ENCODE measurements at regions not wholly inside any gene's neighbourhood (a gene's known extent, or its start where the extent isn't known, plus 50 kb on each side); places are given as distances from the start of the nearest gene placed in this dataset.

DNA sequence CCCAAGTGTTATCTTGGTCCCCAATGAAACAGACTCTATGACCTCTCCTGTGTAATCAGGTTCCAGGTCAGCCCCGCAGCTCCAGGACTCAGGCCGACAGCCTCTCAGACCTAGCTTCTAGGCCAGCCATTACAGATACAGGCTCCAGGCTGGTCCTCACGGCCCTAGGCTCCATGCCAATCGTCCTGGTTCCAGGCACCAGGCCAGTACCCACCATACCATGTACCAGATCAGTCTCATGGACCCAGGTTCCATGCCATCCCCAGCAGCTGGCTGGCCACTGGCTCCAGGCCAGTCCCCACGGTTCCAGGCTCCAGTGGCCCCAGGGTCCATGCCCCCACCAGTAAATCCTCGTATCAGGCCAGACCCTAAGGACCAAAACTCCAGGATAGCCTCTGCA, 1326.6 kb upstream of the C9orf72 start:
- Mint-ChIP-seq H3K27ac (no peak overlapping the region), H3K27me3 (no peaks in the 10 kb centered on the region), H3K9me3 (peaks cover 16% of the 10 kb centered on the region), H3K4me3 (no peak overlapping the region), H3K36me3 (ENCODE audit: low read depth) (no peaks in the 10 kb centered on the region), H3K4me1 (ENCODE audit: low read depth) (no peaks in the 10 kb centered on the region)
- no peak for DNase-seq

- no peak overlapping the region for H3K27ac Mint-ChIP-seq
- H3K27me3 Mint-ChIP-seq = no peaks in the 10 kb centered on the region
- DNase-seq = no peak
- H3K36me3 Mint-ChIP-seq (ENCODE audit: low read depth) = no peaks in the 10 kb centered on the region
- peaks cover 16% of the 10 kb centered on the region for H3K9me3 Mint-ChIP-seq
- no peaks in the 10 kb centered on the region for H3K4me1 Mint-ChIP-seq (ENCODE audit: low read depth)
- H3K4me3 Mint-ChIP-seq = no peak overlapping the region
Observed at GRCh38 chr9:28900406-28900805, 1327.1 kb upstream of the C9orf72 start.

- Mint-ChIP-seq H3K36me3 (ENCODE audit: low read depth) (no peaks in the 10 kb centered on the region), H3K4me3 (no peak overlapping the region), H3K9me3 (no peaks in the 10 kb centered on the region), H3K27ac (no peak overlapping the region), H3K27me3 (no peaks in the 10 kb centered on the region), H3K4me1 (ENCODE audit: low read depth) (no peaks in the 10 kb centered on the region)
- no peak for DNase-seq
Observed at GRCh38 chr9:28909526-28909925, 1336.2 kb upstream of the C9orf72 start.

GRCh38 chr9:28912621-28913020, 1339.3 kb upstream of the C9orf72 start:
- H3K36me3 Mint-ChIP-seq (ENCODE audit: low read depth) = no peaks in the 10 kb centered on the region

DNA sequence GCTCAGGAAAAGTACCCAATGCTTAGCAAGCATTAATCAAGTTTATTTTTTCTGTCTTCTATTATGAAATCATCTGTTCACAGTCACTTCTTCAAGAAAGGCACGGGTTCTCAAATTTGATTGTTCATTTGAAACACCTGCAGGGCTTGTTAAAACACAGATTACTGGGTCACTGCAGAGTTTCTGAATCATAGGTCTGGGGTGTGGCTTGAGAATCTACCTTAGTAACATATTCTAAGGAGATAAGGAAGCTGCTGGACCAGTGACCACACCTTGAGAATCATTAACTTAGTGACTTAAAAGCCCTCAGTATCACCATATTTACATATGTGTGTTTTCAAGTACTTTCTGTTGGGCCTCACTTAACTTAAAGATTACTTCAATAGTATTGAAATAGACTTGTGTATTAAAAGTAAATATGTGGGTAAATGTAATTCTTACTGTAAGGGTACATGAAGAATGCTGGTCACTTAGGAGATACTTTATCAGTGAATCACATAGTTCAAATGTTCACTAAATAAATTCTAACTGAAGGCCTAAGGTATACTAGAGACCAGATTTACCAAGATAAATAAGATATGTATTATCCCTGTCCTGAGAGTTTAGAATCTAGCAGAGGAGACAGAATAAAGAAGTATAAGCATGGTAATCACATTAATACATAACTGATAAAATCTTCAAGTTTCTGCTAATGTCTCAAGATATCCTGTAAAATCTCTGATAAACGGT, 1342.1 kb upstream of the C9orf72 start:
- Mint-ChIP-seq H3K27ac (no peak overlapping the region), H3K9me3 (peaks cover 3% of the 10 kb centered on the region), H3K4me3 (no peak overlapping the region), H3K36me3 (ENCODE audit: low read depth) (no peaks in the 10 kb centered on the region), H3K27me3 (no peaks in the 10 kb centered on the region), H3K4me1 (ENCODE audit: low read depth) (no peaks in the 10 kb centered on the region)
- no peak for DNase-seq

More at GRCh38 chr9:28912621-28913020, 1339.3 kb upstream of the C9orf72 start:
- no peaks in the 10 kb centered on the region for H3K4me1 Mint-ChIP-seq (ENCODE audit: low read depth)
- no peak overlapping the region for H3K4me3 Mint-ChIP-seq
- DNase-seq = no peak
- H3K27ac Mint-ChIP-seq = no peak overlapping the region
- H3K27me3 Mint-ChIP-seq = no peaks in the 10 kb centered on the region
- no peaks in the 10 kb centered on the region for H3K9me3 Mint-ChIP-seq

DNA sequence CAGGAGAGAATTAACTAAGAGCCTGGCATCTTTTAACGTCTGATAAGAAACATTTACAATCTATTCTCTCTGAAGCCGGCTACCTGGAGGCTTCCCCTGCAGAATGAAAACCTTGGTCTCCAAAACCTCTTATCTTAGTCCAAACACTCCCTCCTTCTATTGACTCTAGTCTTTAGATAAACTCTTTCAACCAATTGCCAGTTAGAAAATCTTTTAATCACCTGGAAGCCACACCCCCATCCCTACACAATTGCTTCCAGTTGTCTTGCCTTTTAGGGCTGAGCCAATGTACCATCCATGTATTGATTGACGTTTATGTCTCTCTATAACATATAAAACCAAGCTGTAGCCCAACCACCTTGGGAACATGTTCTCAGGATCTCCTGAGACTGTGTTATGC, 1343.1 kb upstream of the C9orf72 start:
- H3K27me3 Mint-ChIP-seq = no peaks in the 10 kb centered on the region
- no peaks in the 10 kb centered on the region for H3K36me3 Mint-ChIP-seq (ENCODE audit: low read depth)
- no peak overlapping the region for H3K27ac Mint-ChIP-seq
- no peak for DNase-seq
- no peaks in the 10 kb centered on the region for H3K4me1 Mint-ChIP-seq (ENCODE audit: low read depth)
- H3K4me3 Mint-ChIP-seq = no peak overlapping the region
- peaks cover 3% of the 10 kb centered on the region for H3K9me3 Mint-ChIP-seq

- H3K27ac Mint-ChIP-seq = no peak overlapping the region
- no peak overlapping the region for H3K4me3 Mint-ChIP-seq
- no peaks in the 10 kb centered on the region for H3K36me3 Mint-ChIP-seq (ENCODE audit: low read depth)
- H3K27me3 Mint-ChIP-seq = no peaks in the 10 kb centered on the region
- H3K4me1 Mint-ChIP-seq (ENCODE audit: low read depth) = no peaks in the 10 kb centered on the region
- no peak for DNase-seq
- H3K9me3 Mint-ChIP-seq = peaks cover 3% of the 10 kb centered on the region
Observed at GRCh38 chr9:28921857-28922500, 1348.7 kb upstream of the C9orf72 start.

GRCh38 chr9:28922891-28923290, 1349.6 kb upstream of the C9orf72 start:
- H3K4me3 Mint-ChIP-seq = no peak overlapping the region
- H3K9me3 Mint-ChIP-seq = peaks cover 1% of the 10 kb centered on the region
- no peak overlapping the region for H3K27ac Mint-ChIP-seq
- H3K4me1 Mint-ChIP-seq (ENCODE audit: low read depth) = no peaks in the 10 kb centered on the region
- H3K27me3 Mint-ChIP-seq = no peaks in the 10 kb centered on the region
- DNase-seq = no peak
- no peaks in the 10 kb centered on the region for H3K36me3 Mint-ChIP-seq (ENCODE audit: low read depth)

- no peaks in the 10 kb centered on the region for H3K9me3 Mint-ChIP-seq
- no peak for DNase-seq
- H3K4me1 Mint-ChIP-seq (ENCODE audit: low read depth) = no peaks in the 10 kb centered on the region
- H3K36me3 Mint-ChIP-seq (ENCODE audit: low read depth) = no peaks in the 10 kb centered on the region
- no peak overlapping the region for H3K27ac Mint-ChIP-seq
- H3K27me3 Mint-ChIP-seq = no peaks in the 10 kb centered on the region
- no peak overlapping the region for H3K4me3 Mint-ChIP-seq
Observed at GRCh38 chr9:28923351-28923750, 1350.1 kb upstream of the C9orf72 start.

DNA sequence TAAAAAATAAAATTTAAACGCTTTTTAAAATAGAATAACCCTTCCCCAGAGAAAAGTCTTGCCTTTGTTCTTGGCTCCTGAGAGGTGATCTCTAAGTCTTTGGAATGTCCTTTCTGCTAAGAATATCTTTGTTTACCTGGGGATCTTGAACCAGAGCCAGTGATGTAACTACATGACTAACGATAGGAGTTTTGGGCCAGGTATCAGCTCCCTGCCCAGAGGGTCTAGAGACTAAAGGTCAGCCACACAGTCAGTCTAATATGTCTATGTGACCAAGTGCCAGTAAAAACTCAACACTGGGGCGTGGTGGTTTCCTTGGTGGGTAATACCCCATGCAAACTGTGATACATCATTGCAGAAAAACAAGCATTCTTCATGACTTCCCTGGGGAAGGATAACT, 1351.9 kb upstream of the C9orf72 start:
- H3K9me3 Mint-ChIP-seq = no peaks in the 10 kb centered on the region
- no peaks in the 10 kb centered on the region for H3K4me1 Mint-ChIP-seq (ENCODE audit: low read depth)
- DNase-seq = no peak
- no peaks in the 10 kb centered on the region for H3K27me3 Mint-ChIP-seq
- H3K4me3 Mint-ChIP-seq = no peak overlapping the region
- H3K27ac Mint-ChIP-seq = no peak overlapping the region
- H3K36me3 Mint-ChIP-seq (ENCODE audit: low read depth) = no peaks in the 10 kb centered on the region

DNA sequence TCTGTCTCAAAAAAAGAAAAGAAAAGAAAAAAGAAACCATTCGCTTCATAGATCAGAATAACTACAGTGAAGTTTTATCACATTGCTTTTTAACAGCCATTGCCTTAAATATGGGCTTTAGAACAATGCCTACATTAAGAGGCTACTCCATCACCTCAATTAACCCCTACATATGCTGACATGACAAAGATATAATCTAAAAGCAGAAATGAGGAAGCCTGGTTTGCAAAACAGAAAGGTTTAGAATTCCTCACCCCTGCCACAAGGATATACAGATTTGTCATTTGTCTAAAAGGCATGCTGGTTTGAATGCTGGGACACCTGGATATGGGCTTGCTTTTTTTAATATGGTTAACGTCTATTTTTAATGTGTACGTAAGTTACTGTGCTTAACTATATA, 1353.0 kb upstream of the C9orf72 start:
- H3K36me3 Mint-ChIP-seq (ENCODE audit: low read depth) = no peaks in the 10 kb centered on the region
- H3K27me3 Mint-ChIP-seq = no peaks in the 10 kb centered on the region
- H3K9me3 Mint-ChIP-seq = peaks cover 2% of the 10 kb centered on the region
- H3K4me3 Mint-ChIP-seq = no peak overlapping the region
- H3K4me1 Mint-ChIP-seq (ENCODE audit: low read depth) = no peaks in the 10 kb centered on the region
- DNase-seq = no peak
- H3K27ac Mint-ChIP-seq = no peak overlapping the region

GRCh38 chr9:28927691-28928090, 1354.4 kb upstream of the C9orf72 start:
- H3K4me1 Mint-ChIP-seq (ENCODE audit: low read depth) = no peaks in the 10 kb centered on the region

DNA sequence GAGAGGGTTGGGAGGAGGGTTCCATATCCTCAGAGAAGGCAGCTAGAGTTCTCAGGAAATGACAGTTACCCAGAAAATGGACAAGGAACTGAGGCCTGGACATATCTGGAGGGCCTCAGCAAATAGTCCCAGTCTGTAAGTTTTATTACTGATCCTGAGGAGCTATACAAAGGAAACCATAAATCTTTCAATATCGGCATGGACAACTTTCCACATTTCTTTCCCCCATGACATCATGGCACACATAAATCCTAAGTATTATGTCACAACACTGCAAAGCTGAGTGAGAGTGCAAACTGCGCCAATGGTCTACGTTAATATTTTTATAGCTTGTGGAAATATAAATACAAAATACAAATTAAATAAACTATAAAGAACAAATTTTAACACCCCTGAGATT, 1356.2 kb upstream of the C9orf72 start:
- H3K27ac Mint-ChIP-seq = no peak overlapping the region
- H3K9me3 Mint-ChIP-seq = peaks cover 2% of the 10 kb centered on the region
- no peaks in the 10 kb centered on the region for H3K4me1 Mint-ChIP-seq (ENCODE audit: low read depth)
- DNase-seq = no peak
- H3K27me3 Mint-ChIP-seq = no peaks in the 10 kb centered on the region
- H3K4me3 Mint-ChIP-seq = no peak overlapping the region
- H3K36me3 Mint-ChIP-seq (ENCODE audit: low read depth) = no peaks in the 10 kb centered on the region

More at GRCh38 chr9:28927691-28928090, 1354.4 kb upstream of the C9orf72 start:
- Mint-ChIP-seq H3K27me3 (no peaks in the 10 kb centered on the region), H3K36me3 (ENCODE audit: low read depth) (no peaks in the 10 kb centered on the region), H3K9me3 (peaks cover 2% of the 10 kb centered on the region), H3K4me3 (no peak overlapping the region), H3K27ac (no peak overlapping the region)
- DNase-seq = no peak

DNA sequence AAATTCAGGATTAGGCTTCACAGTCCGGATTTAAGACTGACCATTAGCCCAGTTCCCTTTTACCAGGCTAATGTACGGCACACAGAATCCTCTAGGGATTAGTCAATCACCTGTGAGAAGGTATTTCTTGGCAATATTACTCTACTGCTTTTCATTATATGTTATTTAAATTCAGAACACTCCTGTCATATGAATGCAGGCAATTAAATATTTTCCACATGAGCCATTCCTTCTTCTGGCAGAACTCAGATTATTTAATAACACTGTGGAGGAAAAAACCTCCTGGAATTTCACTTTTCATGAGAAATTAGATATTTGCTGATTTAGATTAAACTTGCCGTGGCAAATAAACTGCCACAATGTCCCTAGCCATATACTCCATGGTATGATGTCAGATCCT, 1357.5 kb upstream of the C9orf72 start:
- no peak for DNase-seq
- Mint-ChIP-seq H3K36me3 (ENCODE audit: low read depth) (no peaks in the 10 kb centered on the region), H3K9me3 (peaks cover 5% of the 10 kb centered on the region), H3K27ac (no peak overlapping the region), H3K27me3 (no peaks in the 10 kb centered on the region), H3K4me3 (no peak overlapping the region), H3K4me1 (ENCODE audit: low read depth) (no peaks in the 10 kb centered on the region)

GRCh38 chr9:28934111-28934510, 1360.8 kb upstream of the C9orf72 start:
- H3K4me3 Mint-ChIP-seq = no peak overlapping the region

More at GRCh38 chr9:28934111-28934510, 1360.8 kb upstream of the C9orf72 start:
- peaks cover 5% of the 10 kb centered on the region for H3K9me3 Mint-ChIP-seq
- DNase-seq = no peak
- no peak overlapping the region for H3K27ac Mint-ChIP-seq
- H3K27me3 Mint-ChIP-seq = no peaks in the 10 kb centered on the region
- no peaks in the 10 kb centered on the region for H3K4me1 Mint-ChIP-seq (ENCODE audit: low read depth)
- H3K36me3 Mint-ChIP-seq (ENCODE audit: low read depth) = no peaks in the 10 kb centered on the region

Data from activated T-cell treated with anti-CD3 and anti-CD28 coated beads, Interleukin-2, amount 50 U/mL, for 24 hours (primary cell).